ENCODE measurements at regions not wholly inside any gene's neighbourhood (a gene's known extent, or its start where the extent isn't known, plus 50 kb on each side); places are given as distances from the start of the nearest gene placed in this dataset.

DNA sequence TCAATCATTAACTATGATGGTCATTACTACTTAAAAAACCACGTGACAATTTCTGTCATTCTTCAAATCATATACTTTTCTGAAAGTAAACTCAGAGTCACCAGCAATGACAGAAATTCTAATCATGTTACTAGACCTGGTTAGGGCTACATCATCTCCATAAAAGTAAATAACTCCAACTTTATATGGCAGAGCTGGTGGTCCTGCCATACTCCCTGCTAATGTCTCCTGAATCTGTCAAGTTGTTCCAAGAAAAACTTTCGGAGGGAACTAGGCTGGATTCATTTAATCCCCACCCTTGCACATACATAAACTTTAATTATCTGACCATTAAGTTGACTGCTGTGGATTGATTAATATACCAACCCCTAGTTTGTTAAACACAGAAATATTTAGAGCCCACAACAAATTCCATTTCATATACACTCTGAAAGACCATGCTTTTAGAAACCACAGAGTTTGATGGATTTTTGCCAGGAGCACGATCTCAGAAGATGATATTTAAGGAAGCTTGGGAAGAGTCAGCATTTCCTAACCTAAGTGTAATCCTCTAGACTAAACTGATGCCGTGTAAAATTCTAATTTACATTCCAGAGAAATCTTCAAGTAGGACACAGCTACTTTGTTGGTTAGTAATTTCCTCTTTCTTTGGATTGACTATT, 577.0 kb downstream of the FAT4 start:
- no peak for TF ChIP-seq TAF1 (IDR thresholded peaks at IDR 0.05; ENCODE audit: low read depth, low read length)
- no peak for TF ChIP-seq POLR2A (IDR thresholded peaks at IDR 0.05; ENCODE audit: low read depth, low read length)
- no peak for TF ChIP-seq POLR2AphosphoS5 (IDR thresholded peaks at IDR 0.05; ENCODE audit: low read depth, low read length)
- no peak for TF ChIP-seq POU2F2 (IDR thresholded peaks at IDR 0.05; ENCODE audit: low read depth, low read length)
- no peak for TF ChIP-seq SPI1 (IDR thresholded peaks at IDR 0.05; ENCODE audit: low read depth, low read length)
